Lower leg skin (tissue), 4 donors: ENCODE measurements at regions not wholly inside any gene's neighbourhood (a gene's known extent, or its start where the extent isn't known, plus 50 kb on each side); places are given as distances from the start of the nearest gene placed in this dataset.

Experiments
- DNase-seq, 2 donors: peaks; one replicate each; pipeline ENCODE4 v3.0.0-alpha.2; 2019; ENCODE audit warnings: low spot score in 2 of 2
- H3K4me3 ChIP-seq: fragments of 200-600 bp; sonication (generic); 2 replicates; pipeline ENCODE4 v1.5.1; 2017; ENCODE audit warnings: mild to moderate bottlenecking, low read depth; ENCODE audit not compliant: poor library complexity, severe bottlenecking
- CTCF ChIP-seq, 3 donors: fragments of 450-650 bp; IDR thresholded peaks; one replicate each; pipeline ENCODE4 v1.5.1; 2016; ENCODE audit warnings: antibody characterized with exemption in 3 of 3, mild to moderate bottlenecking in 3 of 3, moderate library complexity in 2 of 3
- POLR2A ChIP-seq, 2 donors: fragments of 450-650 bp; IDR thresholded peaks; one replicate each; pipeline ENCODE4 v1.6.1; 2016 to 2017; ENCODE audit warnings: antibody characterized with exemption in 2 of 2, mild to moderate bottlenecking in 1 of 2, moderate library complexity in 1 of 2
- WGBS, 2 donors: methylation state at CpG; one replicate each; pipeline ENCODE4 v1.1.5; 2018; 5-methylcytosine and 5-hydroxymethylcytosine counted together
- intact Hi-C: fragments of 100-400 bp; cut with DNase I; formaldehyde crosslinking; loops from one replicate; pipeline ENCODE4 v1.15.0; 2023; ENCODE audit warnings: low total_unique reads

- DNase-seq = no peak
- WGBS, 2 donors = 20 to 24% methylated on average over 5 of the region's 5 CpGs
- intact Hi-C loops = no loop called here
- H3K4me3 ChIP-seq = no peak overlapping the region
- TF ChIP-seq CTCF (IDR thresholded peaks at IDR 0.05) = no peak
- TF ChIP-seq POLR2A (IDR thresholded peaks at IDR 0.05) = no peak
Observed at GRCh38 chr22:48018346-48018745, 1255.9 kb downstream of the TBC1D22A start.

DNA sequence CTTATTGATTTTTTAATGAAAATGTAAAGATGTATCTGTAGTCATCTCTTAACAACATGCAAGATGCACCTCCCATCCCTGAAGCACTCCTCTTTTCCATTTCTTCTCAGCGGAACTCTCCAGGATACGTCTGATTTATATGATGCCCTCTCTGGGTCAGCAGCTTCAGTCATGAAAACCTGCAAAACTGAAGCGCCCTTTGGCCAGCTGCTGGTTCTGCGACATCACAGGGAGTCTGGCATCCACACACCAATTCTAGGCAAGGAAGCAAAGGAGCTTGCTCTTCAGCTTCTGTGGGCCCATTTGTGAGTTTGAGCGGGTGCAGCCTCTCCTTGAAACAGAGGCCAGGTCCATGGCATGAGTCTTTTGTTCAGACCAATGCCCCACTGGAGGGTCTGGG lies 1253.3 kb downstream of the TBC1D22A start:
- no peak overlapping the region for H3K4me3 ChIP-seq
- 92 to 97% methylated on average over 4 to 5 of the region's 5 CpGs for WGBS, 2 donors
- intact Hi-C loops = no loop called here
- TF ChIP-seq POLR2A (IDR thresholded peaks at IDR 0.05) (no peak), CTCF (IDR thresholded peaks at IDR 0.05) (no peak)
- no peak for DNase-seq

DNA sequence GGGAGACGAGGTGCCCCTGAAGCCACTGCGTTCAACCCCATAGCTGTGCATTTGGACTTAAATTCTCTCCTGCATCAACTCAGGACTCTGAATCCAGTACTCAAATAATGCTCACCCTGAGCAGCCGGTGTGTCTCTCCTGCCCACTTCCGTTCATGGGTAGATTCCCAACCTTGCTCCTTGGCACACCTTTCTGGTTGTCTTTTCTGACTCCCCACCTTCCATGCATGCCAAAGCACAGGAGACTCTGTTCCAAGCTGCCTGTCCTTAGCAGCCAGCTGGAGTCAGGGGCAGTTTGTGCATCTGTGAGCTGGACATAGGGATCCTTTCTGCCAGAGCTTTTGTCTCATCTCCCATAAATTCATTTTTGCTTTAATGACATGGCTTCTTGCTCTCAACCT lies 1242.5 kb downstream of the TBC1D22A start:
- DNase-seq = no peak
- no peak overlapping the region for H3K4me3 ChIP-seq
- 88 to 98% methylated on average over 4 of the region's 4 CpGs for WGBS, 2 donors
- intact Hi-C loops = no loop called here
- no peak for TF ChIP-seq POLR2A (IDR thresholded peaks at IDR 0.05)
- TF ChIP-seq CTCF (IDR thresholded peaks at IDR 0.05) = no peak

- TF ChIP-seq CTCF (IDR thresholded peaks at IDR 0.05) = no peak
- TF ChIP-seq POLR2A (IDR thresholded peaks at IDR 0.05) = no peak
- 48 to 58% methylated on average over 6 of the region's 6 CpGs for whole genome bisulfite sequencing, 2 donors
- intact Hi-C loops = no loop called here
- no peak for DNase-seq
- H3K4me3 ChIP-seq = no peak overlapping the region
Observed at GRCh38 chr22:48004038-48004437, 1241.6 kb downstream of the TBC1D22A start.

DNA sequence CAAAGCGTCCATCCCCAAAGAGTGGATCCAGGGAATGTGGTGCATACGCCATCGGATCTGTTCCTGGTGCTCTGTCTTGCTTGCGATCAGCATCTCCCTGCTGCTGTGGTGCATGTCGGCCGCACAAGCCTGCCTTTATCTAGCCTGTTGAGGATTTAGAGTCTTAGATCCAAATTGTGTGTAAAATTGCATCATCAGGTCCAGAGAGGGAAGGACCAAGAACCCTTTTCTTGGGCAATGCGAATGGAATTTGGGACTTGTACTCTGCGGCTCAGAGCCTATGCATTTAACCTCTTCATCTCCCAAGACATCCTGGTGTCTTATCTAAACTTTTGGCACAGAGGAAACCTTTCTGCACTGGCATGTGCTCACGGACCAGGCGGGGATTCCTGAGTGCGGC lies 1238.7 kb downstream of the TBC1D22A start:
- TF ChIP-seq CTCF (IDR thresholded peaks at IDR 0.05) (no peak), POLR2A (IDR thresholded peaks at IDR 0.05) (no peak)
- intact Hi-C loops = no loop called here
- peak in 1 of 2 donors; percentile 15 for DNase-seq
- no peak overlapping the region for H3K4me3 ChIP-seq
- 83 to 88% methylated on average over 11 of the region's 11 CpGs for WGBS, 2 donors

- peak in 1 of 2 donors; percentile 64 for DNase-seq
- no peak overlapping the region for H3K4me3 ChIP-seq
- intact Hi-C loops = no loop called here
- no peak for TF ChIP-seq CTCF (IDR thresholded peaks at IDR 0.05)
- no peak for TF ChIP-seq POLR2A (IDR thresholded peaks at IDR 0.05)
- WGBS, 2 donors = 87 to 93% methylated on average over 8 of the region's 8 CpGs
Observed at GRCh38 chr22:47997612-47998011, 1235.2 kb downstream of the TBC1D22A start.
